Skeletal muscle cell (primary cell): ENCODE measurements at regions not wholly inside any gene's neighbourhood (a gene's known extent, or its start where the extent isn't known, plus 50 kb on each side); places are given as distances from the start of the nearest gene placed in this dataset.

Experiments used
- DNase-seq: peaks from one replicate; pipeline ENCODE4 v3.0.0-alpha.2; 2010; ENCODE audit warnings: low read depth
- H3K4me3 ChIP-seq: 2 replicates; pipeline ENCODE4 v1.5.1; 2011; ENCODE audit warnings: low read depth, mild to moderate bottlenecking, control low read depth, low read length, moderate library complexity

DNA sequence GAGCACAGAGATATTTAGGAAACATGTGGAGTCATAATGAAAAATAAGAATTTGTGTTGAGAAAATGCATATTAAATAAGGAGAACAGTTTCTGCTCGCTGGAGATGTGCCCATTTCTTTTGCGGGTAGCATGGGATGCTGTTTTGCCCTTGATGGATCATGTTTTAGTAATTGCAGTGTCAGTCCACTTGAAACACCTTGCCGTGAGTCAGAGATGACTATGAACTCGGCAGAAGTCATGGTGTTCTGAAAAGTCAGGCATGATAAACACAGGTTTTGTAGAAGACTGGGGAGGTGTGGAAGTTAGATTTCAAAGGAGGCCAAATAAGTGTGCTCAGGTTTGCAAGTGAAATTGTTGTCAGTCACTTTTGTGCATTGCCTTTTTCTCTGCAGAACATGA, 315.0 kb upstream of the LRRC7 start:
- no peak overlapping the region for H3K4me3 ChIP-seq
- DNase-seq = no peak

DNA sequence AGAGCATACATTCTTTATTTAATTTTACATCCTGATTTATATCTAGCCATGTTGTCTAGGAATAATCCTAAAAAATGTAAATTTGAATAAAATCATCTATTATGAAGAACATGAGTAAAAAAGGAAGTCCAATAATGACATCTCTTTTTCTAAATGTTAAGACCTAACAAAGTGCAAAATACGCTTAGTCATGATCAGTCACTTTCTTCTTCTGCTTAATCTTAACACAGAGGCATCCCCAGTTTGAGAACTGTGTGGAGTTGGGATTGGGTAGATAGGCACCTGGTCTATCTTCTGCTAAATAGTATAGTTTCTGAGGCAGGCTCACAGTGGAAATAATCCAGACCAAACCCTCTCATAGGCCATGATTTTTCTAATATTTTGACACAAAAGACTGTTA, 311.7 kb upstream of the LRRC7 start:
- DNase-seq = no peak
- no peak overlapping the region for H3K4me3 ChIP-seq

DNA sequence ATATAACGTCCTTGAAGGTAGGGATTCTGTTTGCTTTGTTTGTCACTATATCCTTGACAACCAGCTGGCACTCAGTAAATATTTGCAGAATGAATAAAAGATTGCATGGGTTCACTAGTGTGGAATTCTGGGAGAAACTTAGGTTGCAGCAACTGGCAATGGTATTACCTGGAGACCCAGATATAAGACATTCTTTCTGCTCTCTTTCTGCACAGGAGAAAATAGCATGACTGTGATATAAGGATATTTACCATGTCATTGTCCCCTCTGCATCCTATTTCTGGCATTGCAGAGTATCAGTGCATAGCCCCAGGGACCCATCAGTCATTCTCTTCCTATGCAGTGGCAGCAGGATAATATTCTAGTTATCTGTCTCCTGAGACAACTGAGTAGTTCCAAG, 308.9 kb upstream of the LRRC7 start:
- H3K4me3 ChIP-seq = no peak overlapping the region
- DNase-seq = no peak

DNA sequence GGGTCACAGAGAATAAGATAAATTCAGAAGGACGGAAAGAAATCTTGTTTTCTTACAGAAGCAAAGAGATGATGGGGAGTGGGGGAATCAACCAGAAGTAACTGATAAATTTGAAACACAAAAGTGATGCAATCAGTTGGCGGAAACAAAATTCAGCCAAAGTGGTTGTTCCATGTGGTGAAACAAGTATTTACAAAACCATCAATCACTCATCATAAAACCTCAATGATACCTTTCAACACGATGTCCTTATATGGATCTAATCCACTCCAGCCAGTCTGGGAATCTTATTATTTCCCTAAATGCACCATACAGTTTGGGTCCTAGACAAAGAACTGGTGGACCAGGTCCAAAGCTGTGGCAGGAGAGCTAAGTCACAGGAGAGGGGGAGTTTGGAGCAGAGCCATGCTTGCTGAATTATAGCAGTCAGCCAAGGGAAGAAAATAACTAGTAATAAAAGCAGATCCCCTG, 303.8 kb upstream of the LRRC7 start:
- peak; percentile 54 for DNase-seq
- H3K4me3 ChIP-seq = no peak overlapping the region

DNA sequence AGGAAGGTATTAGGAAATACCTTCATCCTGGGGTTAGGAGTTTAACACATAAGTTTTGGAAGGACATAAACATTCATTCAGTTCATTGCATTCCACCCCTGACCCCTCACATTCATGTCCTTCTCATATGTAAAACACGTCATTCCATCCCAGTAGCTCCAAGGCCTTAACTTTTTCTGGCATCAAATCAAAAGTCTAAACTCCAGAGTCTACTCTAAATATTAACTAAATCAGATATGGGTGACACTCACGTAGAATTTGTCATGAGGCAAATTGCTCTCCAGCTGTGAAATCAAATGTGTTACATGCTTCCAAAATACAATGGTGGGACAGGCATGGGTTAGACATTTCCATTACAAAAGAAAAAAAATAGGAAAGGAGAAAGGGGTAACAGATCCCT, 298.2 kb upstream of the LRRC7 start:
- no peak for DNase-seq
- H3K4me3 ChIP-seq = no peak overlapping the region

DNA sequence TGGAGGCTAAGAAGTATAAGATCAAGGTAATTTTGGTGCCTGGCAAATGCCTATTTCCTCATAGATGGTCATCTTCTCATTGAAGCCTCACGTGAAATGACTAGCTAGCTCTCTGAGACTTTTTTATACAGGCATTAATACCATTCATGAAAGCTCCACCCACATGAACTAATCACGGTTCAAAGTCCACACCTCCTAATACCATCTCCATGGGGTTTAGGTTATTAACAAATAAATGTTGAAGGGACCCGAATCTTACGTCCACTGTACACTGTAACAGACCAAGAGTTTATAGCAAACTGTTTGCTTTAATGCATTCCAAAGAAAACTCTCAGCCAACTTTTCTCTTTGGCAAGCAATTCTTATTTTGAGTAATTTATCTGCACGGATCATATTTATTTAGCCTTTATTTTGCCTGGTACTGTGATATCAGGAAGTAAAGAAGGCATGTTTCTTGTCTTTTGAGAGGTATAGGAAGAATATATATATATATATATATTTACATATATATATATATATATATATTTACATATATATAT, 296.1 kb upstream of the LRRC7 start:
- H3K4me3 ChIP-seq = no peak overlapping the region
- DNase-seq = no peak

DNA sequence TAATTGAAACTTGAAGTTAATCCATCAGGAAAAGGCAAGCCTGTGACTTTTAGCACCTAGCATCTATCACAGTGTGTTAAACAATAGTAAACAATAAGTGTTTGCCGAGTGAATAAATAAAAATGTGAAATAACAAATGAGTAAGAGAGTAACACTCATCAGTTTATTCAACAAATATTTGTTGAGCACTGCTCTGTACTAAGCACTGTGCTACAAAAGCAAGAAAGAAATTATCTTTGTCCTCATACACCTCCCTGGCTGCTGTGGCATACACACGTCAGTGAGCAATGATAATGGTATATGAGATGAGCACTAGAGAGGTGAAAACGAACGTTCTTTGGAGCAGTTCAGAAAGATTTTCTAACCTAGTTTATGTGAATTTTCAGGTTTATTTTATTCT, 295.0 kb upstream of the LRRC7 start:
- no peak overlapping the region for H3K4me3 ChIP-seq
- no peak for DNase-seq

DNA sequence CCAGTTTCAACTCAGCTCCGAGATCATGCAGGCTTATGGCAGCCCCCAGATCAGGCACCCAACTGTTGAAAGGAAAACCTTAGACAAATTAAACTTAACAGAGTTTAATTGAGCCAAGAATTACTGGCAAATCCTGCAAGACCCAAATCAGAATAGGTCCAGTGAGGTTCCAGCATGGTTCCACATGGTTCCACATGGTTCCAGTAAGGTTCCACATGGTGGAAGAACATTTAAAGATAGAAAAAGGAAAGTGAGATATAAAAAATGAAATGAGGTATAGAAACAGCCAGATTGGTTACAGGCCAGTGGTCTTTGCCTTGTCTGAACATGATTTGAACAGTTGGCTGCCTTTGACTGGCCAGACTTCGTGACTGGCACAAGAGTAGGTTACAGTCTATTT, 288.8 kb upstream of the LRRC7 start:
- no peak for DNase-seq
- no peak overlapping the region for H3K4me3 ChIP-seq

DNA sequence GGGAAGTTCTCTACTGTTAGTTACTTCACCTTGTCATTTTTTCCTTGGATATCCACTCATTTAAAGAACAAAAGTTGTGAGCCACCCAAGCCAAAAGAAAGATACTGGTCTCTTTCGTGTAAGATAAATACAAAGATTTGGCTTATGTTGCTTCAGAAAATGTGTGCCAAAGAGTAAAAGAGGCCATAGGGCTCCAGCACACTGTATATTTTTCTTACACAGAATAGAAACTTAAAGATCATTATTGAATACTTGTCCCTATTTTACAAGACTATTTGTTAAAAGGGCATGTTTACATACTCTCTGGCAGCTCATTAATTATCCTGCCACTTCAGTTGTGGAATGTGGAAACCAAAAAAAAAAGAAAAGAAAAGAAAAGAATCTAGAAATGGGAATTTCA, 284.2 kb upstream of the LRRC7 start:
- no peak overlapping the region for H3K4me3 ChIP-seq
- DNase-seq = no peak

DNA sequence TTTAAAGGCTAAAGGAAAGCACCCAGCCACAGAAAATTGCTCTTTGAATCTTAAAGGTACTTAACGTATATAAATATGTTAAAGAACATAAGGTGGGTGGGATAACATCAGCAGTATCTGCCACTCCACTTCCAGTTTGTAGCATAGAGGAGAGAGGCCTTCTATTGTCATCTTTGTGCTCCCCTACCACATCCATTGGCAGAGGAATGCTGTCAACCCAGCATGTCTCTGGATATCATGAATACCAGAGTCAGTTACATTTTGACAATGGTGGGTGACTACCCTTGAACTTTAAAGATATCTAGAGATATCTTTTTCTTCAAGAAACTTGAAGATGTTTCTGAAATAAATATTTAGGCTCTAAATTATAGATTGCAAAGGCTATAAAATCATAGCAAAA, 283.2 kb upstream of the LRRC7 start:
- no peak overlapping the region for H3K4me3 ChIP-seq
- no peak for DNase-seq

DNA sequence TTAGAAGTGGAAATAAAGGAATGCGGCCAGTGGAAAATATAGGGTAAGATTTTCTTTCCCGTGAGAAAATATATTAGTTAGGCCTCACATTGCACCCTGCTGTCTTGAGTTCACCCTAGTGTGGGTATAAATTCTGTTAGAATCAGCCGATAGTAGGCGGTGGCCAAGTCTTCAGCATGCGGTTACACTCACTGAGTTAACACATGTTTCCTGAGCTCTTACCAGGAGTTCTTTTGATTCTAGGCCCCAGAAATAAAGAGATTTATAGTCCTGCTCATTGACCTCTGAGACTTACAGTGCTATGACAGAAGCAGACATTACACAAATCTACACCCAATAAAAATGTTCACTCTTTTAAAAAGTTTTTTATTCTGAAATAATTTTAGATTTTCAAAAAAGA, 279.3 kb upstream of the LRRC7 start:
- no peak overlapping the region for H3K4me3 ChIP-seq
- no peak for DNase-seq

DNA sequence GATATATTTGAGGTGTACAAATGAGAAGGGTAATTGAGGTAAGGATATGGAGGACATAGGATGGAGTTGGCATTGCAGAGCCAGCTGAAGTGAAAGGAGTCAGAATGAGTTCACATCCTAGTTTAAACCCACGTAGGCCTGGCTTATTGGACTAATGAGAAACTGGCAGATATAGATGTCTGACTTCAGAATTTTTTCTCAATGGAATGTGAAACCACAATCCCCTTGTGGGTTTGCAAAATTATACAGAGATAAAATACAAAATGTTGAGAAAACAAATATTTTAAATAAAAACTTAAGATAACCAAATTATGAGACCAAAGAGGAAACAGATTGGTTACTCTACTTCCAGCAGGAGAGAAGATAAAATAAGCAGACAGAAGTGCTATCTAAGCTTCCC, 277.4 kb upstream of the LRRC7 start:
- H3K4me3 ChIP-seq = no peak overlapping the region
- no peak for DNase-seq

DNA sequence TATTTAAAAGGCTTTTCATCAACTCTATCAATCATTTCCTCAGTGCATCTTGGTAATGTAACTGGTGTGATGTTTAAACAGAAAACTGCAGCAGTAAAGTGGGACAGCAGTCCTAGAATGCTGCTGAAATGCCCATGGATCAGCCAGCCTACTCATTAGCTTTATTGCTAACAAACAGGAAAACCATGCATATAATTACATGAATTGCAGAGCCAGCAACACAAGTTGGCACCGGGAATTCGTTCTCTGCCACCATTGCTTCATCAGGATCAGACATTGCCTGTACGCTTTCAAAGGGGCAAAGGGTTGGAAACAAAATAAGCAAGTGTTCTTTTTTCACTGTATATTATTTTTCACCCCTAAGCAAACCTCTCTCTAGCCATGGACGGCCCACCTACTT, 276.2 kb upstream of the LRRC7 start:
- DNase-seq = no peak

DNA sequence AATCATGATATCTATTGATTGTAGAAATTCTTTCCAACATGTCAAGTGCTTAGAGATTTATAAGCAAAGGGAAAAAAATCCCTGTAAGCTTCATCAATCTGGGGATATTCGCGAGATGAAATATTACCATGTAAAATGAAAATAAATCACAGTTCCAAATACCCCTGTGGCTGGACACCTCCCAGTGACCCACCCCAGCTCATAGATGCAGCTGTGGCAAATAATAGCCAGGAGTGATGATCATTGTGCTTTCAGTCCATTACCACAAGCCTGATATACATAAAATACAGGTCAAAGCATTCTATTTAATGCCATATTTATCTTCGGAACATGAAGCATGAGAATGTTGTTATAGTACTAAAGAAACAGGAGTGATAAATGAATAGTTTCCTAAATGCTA, 274.9 kb upstream of the LRRC7 start:
- no peak for DNase-seq
- H3K4me3 ChIP-seq = no peak overlapping the region

More for the DNA sequence above, 276.2 kb upstream of the LRRC7 start:
- H3K4me3 ChIP-seq = no peak overlapping the region

DNA sequence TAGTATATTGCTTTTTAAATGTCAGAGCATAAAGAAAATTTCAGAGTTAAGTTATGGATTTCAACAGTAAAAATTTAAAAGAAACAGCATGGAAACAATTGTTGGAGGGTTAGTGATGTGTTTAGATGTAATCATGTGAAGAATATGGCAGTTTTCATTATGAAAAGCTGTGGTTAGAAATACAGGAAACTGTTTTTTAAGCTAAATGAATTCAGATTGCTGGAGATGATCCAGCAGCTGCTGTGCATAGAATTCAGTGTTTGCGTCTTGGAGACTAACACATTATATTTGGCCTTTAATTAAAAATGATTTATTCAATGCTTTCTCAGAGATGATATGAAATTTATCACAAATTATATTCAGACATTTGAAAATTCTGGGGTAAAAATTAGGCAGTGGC, 273.6 kb upstream of the LRRC7 start:
- no peak overlapping the region for H3K4me3 ChIP-seq
- DNase-seq = no peak

DNA sequence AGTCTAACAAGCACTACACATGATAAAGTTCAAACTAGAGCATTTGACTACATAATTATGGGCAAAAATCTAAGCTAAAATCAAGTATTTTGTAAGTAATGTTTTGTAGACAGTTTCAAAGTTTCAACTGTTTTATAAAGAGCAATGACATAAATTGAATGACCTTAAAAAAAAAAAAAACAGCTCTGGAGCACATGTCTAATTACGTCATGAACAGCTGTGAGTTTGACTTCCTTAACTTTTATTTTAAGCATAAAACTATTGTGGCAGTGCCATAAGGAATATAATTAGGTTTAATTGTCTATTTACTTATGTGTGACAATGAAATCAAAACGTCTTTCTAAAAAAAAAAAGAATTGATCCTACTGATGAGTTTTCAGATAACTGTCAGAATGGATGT, 272.5 kb upstream of the LRRC7 start:
- no peak for DNase-seq
- H3K4me3 ChIP-seq = no peak overlapping the region

DNA sequence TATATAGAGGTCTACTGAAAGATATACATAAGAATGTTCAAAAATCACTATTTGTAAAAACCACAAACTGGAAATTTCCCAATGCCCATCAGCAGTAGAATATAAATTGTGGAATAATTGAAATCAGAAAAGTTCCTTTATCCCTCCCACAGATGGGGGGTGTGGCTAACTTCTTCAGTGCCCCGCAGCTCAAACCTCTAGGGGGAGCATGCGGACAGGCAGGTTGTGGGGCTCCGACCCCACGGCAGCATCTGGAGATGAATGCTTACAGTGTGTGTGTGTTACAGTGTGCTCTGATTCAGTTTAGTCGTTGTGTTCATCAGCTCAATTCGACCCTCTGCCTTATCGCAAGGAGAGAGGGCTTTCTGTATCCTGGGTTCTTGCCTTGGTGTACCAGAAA, 262.1 kb upstream of the LRRC7 start:
- DNase-seq = no peak
- no peak overlapping the region for H3K4me3 ChIP-seq

DNA sequence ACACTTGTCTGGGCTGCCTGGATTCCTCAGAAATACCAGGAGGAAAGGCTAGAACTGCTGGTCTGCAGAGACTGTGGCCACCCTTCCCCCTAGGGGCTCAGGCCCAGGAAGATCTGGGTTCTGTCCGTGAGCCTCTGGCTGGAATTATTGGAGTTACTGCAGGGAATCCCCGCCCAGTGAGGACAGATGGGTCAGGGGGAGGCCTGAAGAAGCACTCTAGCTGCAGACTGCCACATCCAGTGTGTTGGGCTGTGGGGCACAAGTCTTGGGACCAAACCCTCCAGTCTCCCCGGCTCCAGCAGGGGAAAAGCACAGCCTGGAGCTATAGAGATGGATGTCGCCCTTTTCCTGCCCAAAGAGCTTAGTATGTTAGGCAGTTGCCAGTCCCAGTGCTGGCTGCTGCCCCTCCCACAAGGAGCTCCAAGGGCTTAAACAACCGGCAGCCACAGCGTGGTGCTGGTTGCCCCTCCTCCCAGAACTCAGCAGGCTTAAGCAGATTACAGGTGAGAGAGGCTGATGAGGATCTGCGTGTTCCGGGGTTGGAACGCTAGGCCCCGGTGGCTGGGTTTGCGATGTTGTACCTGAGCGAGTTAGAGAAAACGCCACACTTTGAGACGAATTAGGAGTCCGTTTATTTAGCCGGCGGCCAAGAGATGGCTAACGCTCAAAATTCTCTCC, 255.5 kb upstream of the LRRC7 start:
- H3K4me3 ChIP-seq = no peak overlapping the region

DNA sequence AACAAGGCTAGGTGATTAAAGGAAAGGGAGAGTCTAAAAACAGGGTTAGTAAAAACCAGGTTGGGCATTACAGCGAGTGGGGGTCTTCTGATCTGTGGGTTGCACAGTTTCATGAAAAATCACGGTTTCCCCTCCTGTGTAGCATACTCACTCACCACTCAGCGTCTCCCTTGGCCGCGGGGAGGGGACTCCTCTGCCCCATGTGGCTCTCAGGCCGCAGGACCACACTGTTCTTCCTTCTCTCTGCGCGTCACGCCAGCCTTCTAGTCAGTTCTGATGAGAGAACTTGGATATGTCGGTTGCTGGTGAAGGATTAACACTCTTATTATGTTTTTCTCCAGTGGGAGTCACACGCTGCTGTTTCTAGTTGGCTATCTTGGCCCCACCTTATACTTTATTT, 254.6 kb upstream of the LRRC7 start:
- DNase-seq = no peak
- no peak overlapping the region for H3K4me3 ChIP-seq

More for the DNA sequence above, 255.5 kb upstream of the LRRC7 start:
- no peak for DNase-seq

DNA sequence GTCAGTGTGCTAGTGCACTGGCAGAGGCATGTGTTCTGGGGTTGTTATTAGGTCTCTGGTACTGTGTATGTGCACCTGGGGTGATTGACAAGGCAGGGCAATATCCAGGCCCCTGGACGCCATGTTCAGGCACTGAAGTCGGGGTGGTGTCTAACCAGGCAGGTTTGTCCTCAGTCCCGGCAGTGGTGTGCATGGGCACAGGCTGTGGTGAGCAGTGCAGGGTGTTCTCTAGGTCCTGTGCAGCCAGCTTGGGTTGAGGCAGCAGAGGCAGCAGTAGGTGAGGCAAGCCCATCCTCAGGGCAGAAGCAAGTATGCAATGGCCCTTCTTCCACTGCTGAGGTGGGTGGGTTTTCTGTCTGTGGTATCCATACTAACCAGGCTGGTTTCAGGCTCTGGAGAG, 252.3 kb upstream of the LRRC7 start:
- H3K4me3 ChIP-seq = no peak overlapping the region
- no peak for DNase-seq

DNA sequence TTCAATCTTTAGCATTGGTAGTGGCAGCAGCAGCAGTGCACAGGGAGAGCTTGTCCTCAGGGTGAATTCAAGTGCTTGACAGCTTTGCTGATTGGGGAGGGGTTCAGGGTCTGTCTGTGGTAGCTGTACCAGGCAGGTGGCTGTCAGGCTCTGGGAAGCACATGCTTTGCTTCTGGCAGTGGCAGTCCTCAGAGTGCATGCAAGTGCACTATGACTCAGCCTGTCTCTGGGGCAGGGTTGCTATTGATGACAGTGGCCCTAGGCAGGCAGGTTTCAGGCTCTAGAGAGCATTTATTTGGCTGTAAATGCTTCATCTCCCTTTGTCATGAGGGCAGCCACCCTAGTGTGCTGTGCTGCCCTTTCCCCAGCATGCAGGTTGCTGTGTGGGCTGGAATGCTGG, 251.9 kb upstream of the LRRC7 start:
- DNase-seq = no peak
- H3K4me3 ChIP-seq = no peak overlapping the region

DNA sequence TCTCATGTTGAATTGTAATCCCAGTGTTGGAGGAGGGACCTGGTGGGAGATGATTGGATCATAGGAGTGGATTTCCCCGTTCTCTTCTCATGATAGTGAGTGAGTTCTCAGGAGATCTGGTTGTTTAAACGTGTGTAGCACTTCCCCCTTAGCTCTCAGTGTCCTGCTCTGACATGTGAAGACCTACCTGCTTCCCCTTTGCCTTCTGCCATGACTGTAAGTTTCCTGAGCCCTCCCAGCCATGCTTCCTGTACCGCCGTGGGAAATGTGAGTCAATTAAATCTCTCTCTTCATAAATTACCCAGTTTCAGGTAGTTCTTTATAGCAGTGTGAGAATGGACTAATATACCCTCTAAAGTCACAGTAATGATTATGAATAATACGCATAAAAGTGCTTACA, 248.4 kb upstream of the LRRC7 start:
- H3K4me3 ChIP-seq = no peak overlapping the region
- DNase-seq = no peak
